ENCODE measurements at regions not wholly inside any gene's neighbourhood (a gene's known extent, or its start where the extent isn't known, plus 50 kb on each side); places are given as distances from the start of the nearest gene placed in this dataset.

DNA sequence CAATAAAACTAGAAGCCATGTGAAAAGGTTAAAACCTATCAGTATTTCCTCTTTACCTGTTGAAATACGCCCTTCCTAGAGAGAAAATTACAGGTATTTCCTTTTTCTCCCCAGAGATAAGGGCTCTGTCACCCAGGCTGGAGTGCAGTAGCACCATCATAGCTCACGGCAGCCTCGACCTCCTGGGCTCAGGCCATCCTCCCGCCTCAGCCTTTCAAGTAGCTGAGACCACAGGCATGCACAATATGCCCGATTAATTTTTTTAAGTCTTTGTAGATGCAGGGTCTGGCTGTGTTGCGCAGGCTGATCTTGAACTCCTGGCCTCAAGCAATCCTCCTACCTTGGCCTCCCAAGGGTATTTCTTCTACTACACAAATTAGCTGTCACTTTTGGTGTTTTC, 154.4 kb downstream of the HNRNPD start:
- Histone ChIP-seq H3K27me3 (no peaks in the 10 kb centered on the region), H3K9me3 (ENCODE audit: low read depth) (peaks cover 3% of the 10 kb centered on the region), H3K36me3 (no peaks in the 10 kb centered on the region), H3K27ac (no peak overlapping the region), H3K4me3 (no peak overlapping the region), H3K4me1 (ENCODE audit: low read depth) (no peaks in the 10 kb centered on the region)
- no peak for DNase-seq (ENCODE audit: low read depth in 1 of 2, low spot score in 1 of 2)
- TF ChIP-seq, protein P1, sequence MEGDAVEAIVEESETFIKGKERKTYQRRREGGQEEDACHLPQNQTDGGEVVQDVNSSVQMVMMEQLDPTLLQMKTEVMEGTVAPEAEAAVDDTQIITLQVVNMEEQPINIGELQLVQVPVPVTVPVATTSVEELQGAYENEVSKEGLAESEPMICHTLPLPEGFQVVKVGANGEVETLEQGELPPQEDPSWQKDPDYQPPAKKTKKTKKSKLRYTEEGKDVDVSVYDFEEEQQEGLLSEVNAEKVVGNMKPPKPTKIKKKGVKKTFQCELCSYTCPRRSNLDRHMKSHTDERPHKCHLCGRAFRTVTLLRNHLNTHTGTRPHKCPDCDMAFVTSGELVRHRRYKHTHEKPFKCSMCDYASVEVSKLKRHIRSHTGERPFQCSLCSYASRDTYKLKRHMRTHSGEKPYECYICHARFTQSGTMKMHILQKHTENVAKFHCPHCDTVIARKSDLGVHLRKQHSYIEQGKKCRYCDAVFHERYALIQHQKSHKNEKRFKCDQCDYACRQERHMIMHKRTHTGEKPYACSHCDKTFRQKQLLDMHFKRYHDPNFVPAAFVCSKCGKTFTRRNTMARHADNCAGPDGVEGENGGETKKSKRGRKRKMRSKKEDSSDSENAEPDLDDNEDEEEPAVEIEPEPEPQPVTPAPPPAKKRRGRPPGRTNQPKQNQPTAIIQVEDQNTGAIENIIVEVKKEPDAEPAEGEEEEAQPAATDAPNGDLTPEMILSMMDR (IDR thresholded peaks at IDR 0.05; ENCODE audit: low read depth, low read length) = no peak

DNA sequence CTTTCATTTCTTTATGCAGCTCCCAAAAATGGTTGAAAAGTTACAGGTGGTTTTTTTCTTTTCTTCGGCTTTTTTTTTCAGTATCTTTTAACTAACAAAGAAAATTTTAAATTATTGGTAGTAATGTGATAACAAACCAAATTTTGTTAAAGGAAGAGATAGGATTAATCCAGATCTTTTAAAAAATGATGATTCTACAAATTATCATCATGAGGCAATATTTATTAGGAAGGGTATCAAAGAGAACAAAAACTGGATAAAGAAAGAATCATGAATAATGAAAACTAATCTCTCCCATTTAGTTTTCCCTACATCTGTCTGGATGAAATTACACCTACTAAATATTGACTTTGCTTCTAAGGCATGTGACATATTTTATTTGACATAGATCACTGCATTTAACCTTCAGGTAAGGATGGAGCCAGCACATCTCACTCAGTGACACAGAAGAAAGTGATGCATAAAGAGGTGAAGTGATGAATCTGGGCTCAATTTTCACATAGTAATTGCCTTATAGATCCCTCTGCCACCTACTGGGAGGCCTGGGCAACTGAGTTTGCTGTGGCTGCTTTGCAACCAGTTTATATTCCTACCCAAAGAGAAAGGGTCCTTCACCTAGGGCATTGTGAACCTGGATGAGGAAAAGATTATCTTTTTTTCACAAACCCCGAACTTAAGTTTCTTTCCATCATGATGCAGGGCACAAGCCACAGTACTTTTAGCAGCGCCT, 155.6 kb downstream of the HNRNPD start:
- DNase-seq (ENCODE audit: low read depth in 1 of 2, low spot score in 1 of 2) = peak in 1 of 2 donors; percentile 8
- H3K4me1 ChIP-seq (ENCODE audit: low read depth) = no peaks in the 10 kb centered on the region

DNA sequence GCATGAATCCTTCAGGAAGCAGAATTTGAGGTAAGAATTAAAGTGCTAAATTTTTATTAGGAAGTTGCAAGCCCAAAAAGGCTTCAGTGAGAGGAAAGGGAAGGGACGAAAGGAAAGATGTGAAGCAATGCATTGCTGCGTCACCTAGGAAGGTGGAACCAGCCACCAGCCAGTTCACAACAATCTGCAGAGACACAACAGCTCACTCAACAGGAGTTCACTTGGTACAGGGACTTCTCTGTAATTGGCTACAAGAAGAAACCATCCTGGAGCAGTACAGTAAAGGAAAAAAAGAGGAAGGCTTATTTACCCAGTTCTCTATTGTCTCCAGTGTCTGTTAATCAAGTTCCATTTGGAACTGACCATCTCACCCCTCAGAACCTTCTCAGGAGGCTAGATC, 157.6 kb downstream of the HNRNPD start:
- TF ChIP-seq, protein P1 (IDR thresholded peaks at IDR 0.05; ENCODE audit: low read depth, low read length) = no peak
- no peak for DNase-seq (ENCODE audit: low read depth in 1 of 2, low spot score in 1 of 2)

More for the DNA sequence above, 155.6 kb downstream of the HNRNPD start:
- Histone ChIP-seq H3K27me3 (no peaks in the 10 kb centered on the region), H3K4me3 (no peak overlapping the region), H3K9me3 (ENCODE audit: low read depth) (peaks cover 3% of the 10 kb centered on the region), H3K36me3 (no peaks in the 10 kb centered on the region), H3K27ac (no peak overlapping the region)
- TF ChIP-seq, protein P1 (IDR thresholded peaks at IDR 0.05; ENCODE audit: low read depth, low read length) = peak; percentile 48

DNA sequence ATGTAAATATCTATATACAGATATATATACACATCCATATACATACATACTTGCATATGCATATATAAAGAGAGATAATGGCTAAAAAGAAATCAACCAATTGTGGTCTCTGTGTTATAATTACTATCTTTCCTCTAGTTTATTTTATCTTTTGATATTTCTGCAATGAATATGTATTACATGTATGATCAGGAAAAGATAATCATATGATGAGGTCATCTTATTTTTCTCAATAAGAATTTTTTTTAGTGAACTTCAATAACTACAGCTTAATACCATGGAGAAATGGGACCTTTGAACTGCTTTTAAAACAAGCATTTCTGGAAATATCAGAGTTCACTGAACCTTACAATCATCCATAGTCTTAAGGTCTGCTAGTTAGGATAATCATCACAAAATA, 158.0 kb downstream of the HNRNPD start:
- Histone ChIP-seq H3K27me3 (no peaks in the 10 kb centered on the region), H3K36me3 (no peaks in the 10 kb centered on the region), H3K9me3 (ENCODE audit: low read depth) (peaks cover 3% of the 10 kb centered on the region), H3K4me3 (no peak overlapping the region), H3K27ac (no peak overlapping the region), H3K4me1 (ENCODE audit: low read depth) (no peaks in the 10 kb centered on the region)
- no peak for DNase-seq (ENCODE audit: low read depth in 1 of 2, low spot score in 1 of 2)
- TF ChIP-seq, protein P1 (IDR thresholded peaks at IDR 0.05; ENCODE audit: low read depth, low read length) = no peak

More for the DNA sequence above, 157.6 kb downstream of the HNRNPD start:
- Histone ChIP-seq H3K4me3 (no peak overlapping the region), H3K36me3 (no peaks in the 10 kb centered on the region), H3K27me3 (no peaks in the 10 kb centered on the region), H3K9me3 (ENCODE audit: low read depth) (peaks cover 3% of the 10 kb centered on the region), H3K27ac (no peak overlapping the region), H3K4me1 (ENCODE audit: low read depth) (no peaks in the 10 kb centered on the region)

DNA sequence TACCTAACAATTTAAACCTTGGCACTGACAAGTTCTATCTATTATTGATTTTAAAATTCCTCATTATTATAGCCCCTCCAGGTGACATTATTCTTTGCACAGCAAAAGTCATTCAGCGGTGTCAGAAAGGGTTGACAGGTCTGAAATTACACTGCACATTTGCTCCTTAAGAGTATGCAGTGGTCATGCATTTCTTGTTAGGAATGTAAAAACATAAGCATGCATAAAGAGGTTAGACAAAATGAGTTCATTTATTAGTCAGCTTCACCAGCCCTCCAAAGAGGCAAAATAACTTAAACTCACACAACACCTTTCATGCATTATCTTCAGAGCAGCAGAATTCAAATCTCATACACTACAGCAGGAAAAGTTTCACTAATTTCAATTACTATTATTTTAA, 158.8 kb downstream of the HNRNPD start:
- TF ChIP-seq, protein P1 (IDR thresholded peaks at IDR 0.05; ENCODE audit: low read depth, low read length) = no peak
- no peaks in the 10 kb centered on the region for H3K36me3 ChIP-seq
- H3K4me1 ChIP-seq (ENCODE audit: low read depth) = no peaks in the 10 kb centered on the region
- no peak overlapping the region for H3K27ac ChIP-seq
- H3K9me3 ChIP-seq (ENCODE audit: low read depth) = peaks cover 3% of the 10 kb centered on the region
- no peak for DNase-seq (ENCODE audit: low read depth in 1 of 2, low spot score in 1 of 2)
- no peaks in the 10 kb centered on the region for H3K27me3 ChIP-seq
- H3K4me3 ChIP-seq = no peak overlapping the region

Data from cardiac muscle cell (in vitro differentiated cells and primary cell).